ENCODE measurements at regions not wholly inside any gene's neighbourhood (a gene's known extent, or its start where the extent isn't known, plus 50 kb on each side); places are given as distances from the start of the nearest gene placed in this dataset.
"Not testable (repeated sequence)": the region's sequence is repeated elsewhere in the genome, so short reads cannot be mapped to it uniquely, and the experiment has no call there.

- H3K4me1 ChIP-seq: peaks cover 0 to 4% (median 2%) of the 10 kb centered on the region in 4 donors
- peak overlapping the region; percentile 13 to 54 (median 31) for H3K27ac ChIP-seq
- 18 to 26% methylated on average over 5 of the region's 5 CpGs for WGBS, 2 donors
- ATAC-seq (ENCODE audit: low FRiP score in 2 of 2) (peak in 1 of 2 donors; percentile 75), DNase-seq (no peak)
- no peak overlapping the region for H3K4me3 ChIP-seq
- no peak for TF ChIP-seq CTCF (IDR thresholded peaks at IDR 0.05)
- no peak for TF ChIP-seq POLR2AphosphoS5 (IDR thresholded peaks at IDR 0.05)
- peak in 1 of 4 donors; percentile 40 for TF ChIP-seq POLR2A (IDR thresholded peaks at IDR 0.05)
- H3K9me3 ChIP-seq: no peaks in the 10 kb centered on the region
- H3K27me3 ChIP-seq: no peaks in the 10 kb centered on the region
- H3K36me3 ChIP-seq: no peaks in the 10 kb centered on the region
Observed at GRCh38 chr4:141352909-141353525, 132.3 kb downstream of the ZNF330 start.

GRCh38 chr4:141356321-141356962 lies 135.7 kb downstream of the ZNF330 start:
- WGBS, 2 donors: 54 to 62% methylated on average over 1 of the region's 1 CpG
- no peak overlapping the region for H3K27ac ChIP-seq

GRCh38 chr4:141356963-141357335 lies 136.3 kb downstream of the ZNF330 start:
- H3K4me1 ChIP-seq: no peaks in the 10 kb centered on the region
- no peaks in the 10 kb centered on the region for H3K27me3 ChIP-seq
- ATAC-seq (ENCODE audit: low FRiP score in 2 of 2) (no peak), DNase-seq (no peak)
- H3K4me3 ChIP-seq: no peak overlapping the region
- no peaks in the 10 kb centered on the region for H3K9me3 ChIP-seq
- H3K27ac ChIP-seq: no peak overlapping the region
- no peaks in the 10 kb centered on the region for H3K36me3 ChIP-seq
- TF ChIP-seq POLR2A (IDR thresholded peaks at IDR 0.05): no peak

More at GRCh38 chr4:141356321-141356962, 135.7 kb downstream of the ZNF330 start:
- DNase-seq (no peak), ATAC-seq (ENCODE audit: low FRiP score in 2 of 2) (no peak)
- Histone ChIP-seq H3K36me3 (no peaks in the 10 kb centered on the region), H3K4me3 (no peak overlapping the region), H3K27me3 (no peaks in the 10 kb centered on the region), H3K4me1 (no peaks in the 10 kb centered on the region), H3K9me3 (no peaks in the 10 kb centered on the region)
- TF ChIP-seq POLR2A (IDR thresholded peaks at IDR 0.05) (no peak), EP300 (IDR thresholded peaks at IDR 0.05) (no peak), POLR2AphosphoS5 (IDR thresholded peaks at IDR 0.05) (no peak), CTCF (IDR thresholded peaks at IDR 0.05) (no peak)

- 89 to 100% methylated on average over 2 to 3 of the region's 3 CpGs for WGBS, 2 donors
- not testable (repeated sequence) for ATAC-seq (ENCODE audit: low FRiP score in 2 of 2); H3K36me3 ChIP-seq; H3K27me3 ChIP-seq; H3K4me1 ChIP-seq; H3K4me3 ChIP-seq; H3K9me3 ChIP-seq; H3K27ac ChIP-seq; DNase-seq
Observed at GRCh38 chr4:141368241-141368640, 147.5 kb downstream of the ZNF330 start.

- Histone ChIP-seq H3K27ac (no peak overlapping the region), H3K36me3 (no peaks in the 10 kb centered on the region), H3K4me3 (no peak overlapping the region), H3K27me3 (no peaks in the 10 kb centered on the region), H3K4me1 (no peaks in the 10 kb centered on the region), H3K9me3 (no peaks in the 10 kb centered on the region)
- DNase-seq (no peak), ATAC-seq (ENCODE audit: low FRiP score in 2 of 2) (no peak)
- TF ChIP-seq POLR2A (IDR thresholded peaks at IDR 0.05) (no peak), POLR2AphosphoS5 (IDR thresholded peaks at IDR 0.05) (no peak), CTCF (IDR thresholded peaks at IDR 0.05) (no peak), EP300 (IDR thresholded peaks at IDR 0.05) (no peak)
- 82 to 89% methylated on average over 3 of the region's 3 CpGs for WGBS, 2 donors
Observed at GRCh38 chr4:141371206-141371605, 150.5 kb downstream of the ZNF330 start.

- Histone ChIP-seq H3K4me1 (no peaks in the 10 kb centered on the region), H3K9me3 (no peaks in the 10 kb centered on the region), H3K36me3 (no peaks in the 10 kb centered on the region), H3K27ac (no peak overlapping the region), H3K27me3 (no peaks in the 10 kb centered on the region), H3K4me3 (no peak overlapping the region)
- ATAC-seq (ENCODE audit: low FRiP score in 2 of 2) (peak in 1 of 2 donors; percentile 89), DNase-seq (peak in 1 of 2 donors; percentile 24)
- WGBS, 2 donors: 42 to 48% methylated on average over 2 of the region's 2 CpGs
- TF ChIP-seq POLR2AphosphoS5 (IDR thresholded peaks at IDR 0.05) (no peak), EP300 (IDR thresholded peaks at IDR 0.05) (no peak), CTCF (IDR thresholded peaks at IDR 0.05) (peak in 1 of 6 experiments; percentile 31), POLR2A (IDR thresholded peaks at IDR 0.05) (no peak)
Observed at GRCh38 chr4:141375855-141376254, 155.2 kb downstream of the ZNF330 start.
